Thyroid gland (tissue), 4 donors: ENCODE measurements at regions not wholly inside any gene's neighbourhood (a gene's known extent, or its start where the extent isn't known, plus 50 kb on each side); places are given as distances from the start of the nearest gene placed in this dataset.

ENCODE experiments used
- POLR2A ChIP-seq, 2 donors: fragments of 450-650 bp; IDR thresholded peaks; one replicate each; pipeline ENCODE4 v1.6.1; 2017; ENCODE audit warnings: antibody characterized with exemption in 2 of 2, mild to moderate bottlenecking in 2 of 2, moderate library complexity in 1 of 2
- TF ChIP-seq, protein P1 (sequence below), 6 experiments: fragments of 200-600 bp in 3 of 6; fragments of 450-650 bp in 3 of 6; sonication (generic) in 3 of 6; IDR thresholded peaks; one replicate each; pipeline ENCODE4 v1.5.1; 2016 to 2019; ENCODE audit warnings: antibody characterized with exemption in 6 of 6, mild to moderate bottlenecking in 2 of 6, inconsistent platforms in 1 of 6, moderate library complexity in 1 of 6

- TF ChIP-seq, protein P1, sequence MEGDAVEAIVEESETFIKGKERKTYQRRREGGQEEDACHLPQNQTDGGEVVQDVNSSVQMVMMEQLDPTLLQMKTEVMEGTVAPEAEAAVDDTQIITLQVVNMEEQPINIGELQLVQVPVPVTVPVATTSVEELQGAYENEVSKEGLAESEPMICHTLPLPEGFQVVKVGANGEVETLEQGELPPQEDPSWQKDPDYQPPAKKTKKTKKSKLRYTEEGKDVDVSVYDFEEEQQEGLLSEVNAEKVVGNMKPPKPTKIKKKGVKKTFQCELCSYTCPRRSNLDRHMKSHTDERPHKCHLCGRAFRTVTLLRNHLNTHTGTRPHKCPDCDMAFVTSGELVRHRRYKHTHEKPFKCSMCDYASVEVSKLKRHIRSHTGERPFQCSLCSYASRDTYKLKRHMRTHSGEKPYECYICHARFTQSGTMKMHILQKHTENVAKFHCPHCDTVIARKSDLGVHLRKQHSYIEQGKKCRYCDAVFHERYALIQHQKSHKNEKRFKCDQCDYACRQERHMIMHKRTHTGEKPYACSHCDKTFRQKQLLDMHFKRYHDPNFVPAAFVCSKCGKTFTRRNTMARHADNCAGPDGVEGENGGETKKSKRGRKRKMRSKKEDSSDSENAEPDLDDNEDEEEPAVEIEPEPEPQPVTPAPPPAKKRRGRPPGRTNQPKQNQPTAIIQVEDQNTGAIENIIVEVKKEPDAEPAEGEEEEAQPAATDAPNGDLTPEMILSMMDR (IDR thresholded peaks at IDR 0.05) = no peak
- no peak for TF ChIP-seq POLR2A (IDR thresholded peaks at IDR 0.05)
Measured at GRCh38 chr2:95738301-95738700, 146.5 kb downstream of the TRIM43 start.
